H9 (cell line): ENCODE measurements at regions not wholly inside any gene's neighbourhood (a gene's known extent, or its start where the extent isn't known, plus 50 kb on each side); places are given as distances from the start of the nearest gene placed in this dataset.

Source experiments
- DNase-seq: peaks from one replicate; pipeline ENCODE4 v3.0.0-alpha.2; 2017
- H2AFZ ChIP-seq: one replicate; pipeline ENCODE4 v1.6.1; 2013; ENCODE audit warnings: mild to moderate bottlenecking, low read length, control low read depth, moderate library complexity
- H2AK5ac ChIP-seq: 2 replicates; pipeline ENCODE4 v1.6.1; 2013; ENCODE audit warnings: low read length, control low read depth, mixed read lengths; ENCODE audit not compliant: insufficient read length
- H2BK120ac ChIP-seq: one replicate; pipeline ENCODE4 v1.6.1; 2013; ENCODE audit warnings: low read depth, mild to moderate bottlenecking, low read length, control low read depth, inconsistent platforms; ENCODE audit not compliant: poor library complexity, severe bottlenecking
- H2BK12ac ChIP-seq: 2 replicates; pipeline ENCODE4 v1.6.1; 2013; ENCODE audit warnings: low read length, control low read depth, mixed read lengths, low read depth; ENCODE audit not compliant: insufficient read length
- H2BK15ac ChIP-seq: 2 replicates; pipeline ENCODE4 v1.6.1; 2013; ENCODE audit warnings: low read depth, low read length, control low read depth
- H2BK20ac ChIP-seq: one replicate; pipeline ENCODE4 v1.6.1; 2013; ENCODE audit warnings: low read depth, mild to moderate bottlenecking, low read length, control low read depth, inconsistent platforms; ENCODE audit not compliant: poor library complexity, severe bottlenecking
- H2BK5ac ChIP-seq: 2 replicates; pipeline ENCODE4 v1.6.1; 2013; ENCODE audit warnings: low read length, control low read depth, mixed read lengths; ENCODE audit not compliant: insufficient read length
- H3K14ac ChIP-seq: 2 replicates; pipeline ENCODE4 v1.6.1; 2013; ENCODE audit warnings: low read length, control low read depth; ENCODE audit not compliant: insufficient read depth
- H3K18ac ChIP-seq: 2 replicates; pipeline ENCODE4 v1.6.1; 2013; ENCODE audit warnings: low read depth, mild to moderate bottlenecking, mixed read lengths, low read length, control low read depth; ENCODE audit not compliant: insufficient read length
- H3K23ac ChIP-seq: 2 replicates; pipeline ENCODE4 v1.6.1; 2013; ENCODE audit warnings: low read length, control low read depth, mixed read lengths, low read depth; ENCODE audit not compliant: insufficient read length
- H3K23me2 ChIP-seq: 2 replicates; pipeline ENCODE4 v1.6.1; 2013; ENCODE audit warnings: low read depth, mild to moderate bottlenecking, mixed read lengths, low read length, control low read depth; ENCODE audit not compliant: insufficient read length, poor library complexity, severe bottlenecking
- H3K27ac ChIP-seq: 2 replicates; pipeline ENCODE4 v1.5.1; 2013; ENCODE audit warnings: low read length, control low read depth, mixed read lengths, low read depth; ENCODE audit not compliant: insufficient read length
- H3K27me3 ChIP-seq: 2 replicates; pipeline ENCODE4 v1.6.1; 2013; ENCODE audit warnings: low read length, control low read depth, inconsistent platforms; ENCODE audit not compliant: insufficient read depth
- H3K4ac ChIP-seq: 2 replicates; pipeline ENCODE4 v1.6.1; 2013; ENCODE audit warnings: low read depth, mild to moderate bottlenecking, control low read depth, inconsistent platforms, low read length, moderate library complexity
- H3K4me1 ChIP-seq: 2 replicates; pipeline ENCODE4 v1.6.1; 2013; ENCODE audit warnings: low read length, control low read depth, inconsistent platforms; ENCODE audit not compliant: insufficient read depth
- H3K4me2 ChIP-seq: 2 replicates; pipeline ENCODE4 v1.6.1; 2013; ENCODE audit warnings: low read length, control low read depth, mixed read lengths; ENCODE audit not compliant: insufficient read length, insufficient read depth
- H3K56ac ChIP-seq: 2 replicates; pipeline ENCODE4 v1.6.1; 2013; ENCODE audit warnings: low read depth, mild to moderate bottlenecking, mixed read lengths, low read length, control low read depth; ENCODE audit not compliant: insufficient read length
- H3K79me1 ChIP-seq: 2 replicates; pipeline ENCODE4 v1.6.1; 2013; ENCODE audit warnings: low read depth, mild to moderate bottlenecking, moderate library complexity, low read length, control low read depth, inconsistent platforms; ENCODE audit not compliant: insufficient read depth, poor library complexity, severe bottlenecking
- H3K79me2 ChIP-seq: 2 replicates; pipeline ENCODE4 v1.6.1; 2013; ENCODE audit warnings: low read length, control low read depth, inconsistent platforms; ENCODE audit not compliant: insufficient read depth
- H3K9ac ChIP-seq: 2 replicates; pipeline ENCODE4 v1.6.1; 2013; ENCODE audit warnings: low read length, control low read depth, mixed read lengths; ENCODE audit not compliant: insufficient read length; ENCODE audit errors: extremely low read depth
- H3K9me3 ChIP-seq: one replicate; pipeline ENCODE4 v1.6.1; 2013; ENCODE audit warnings: low read depth, low read length, inconsistent platforms; ENCODE audit not compliant: control insufficient read depth
- H3T11ph ChIP-seq: one replicate; pipeline ENCODE4 v1.6.1; 2013; ENCODE audit warnings: mild to moderate bottlenecking, low read length, control low read depth, inconsistent platforms
- H4K20me1 ChIP-seq: one replicate; pipeline ENCODE4 v1.6.1; 2013; ENCODE audit not compliant: control insufficient read depth, insufficient read length, insufficient read depth
- H4K5ac ChIP-seq: 2 replicates; pipeline ENCODE4 v1.6.1; 2013; ENCODE audit warnings: low read depth, mild to moderate bottlenecking, mixed read lengths, low read length, control low read depth; ENCODE audit not compliant: insufficient read length
- H4K8ac ChIP-seq: replicated peaks from 2 replicates; pipeline ENCODE4 v1.6.1; 2013; ENCODE audit warnings: low read length, control low read depth, mixed read lengths, low read depth; ENCODE audit not compliant: insufficient read length
- H4K91ac ChIP-seq: 2 replicates; pipeline ENCODE4 v1.6.1; 2013; ENCODE audit warnings: low read depth, mild to moderate bottlenecking, moderate library complexity, mixed read lengths, low read length, control low read depth; ENCODE audit not compliant: insufficient read length
- H3K27ac Mint-ChIP-seq, 3 experiments: 2 replicates in 2 of 3; 3 replicates in 1 of 3; pipeline ENCODE4 v1.8.0; 2020 to 2021; ENCODE audit warnings: mixed read lengths in 3 of 3, mild to moderate bottlenecking in 1 of 3, moderate library complexity in 1 of 3
- H3K27me3 Mint-ChIP-seq: 2 replicates; pipeline ENCODE4 v1.8.0; 2021; ENCODE audit warnings: low read depth, mild to moderate bottlenecking, moderate library complexity, mixed read lengths
- H3K36me3 Mint-ChIP-seq, 3 experiments: 2 replicates in 2 of 3; 3 replicates in 1 of 3; pipeline ENCODE4 v1.8.0; 2020 to 2021; ENCODE audit warnings: low read depth in 3 of 3, mixed read lengths in 3 of 3; ENCODE audit not compliant: insufficient read depth in 1 of 3
- H3K4me1 Mint-ChIP-seq, 2 experiments: 2 replicates each; pipeline ENCODE4 v1.8.0; 2020; ENCODE audit warnings: mixed read lengths in 2 of 2
- H3K4me3 Mint-ChIP-seq, 2 experiments: 2 replicates in 1 of 2; 3 replicates in 1 of 2; pipeline ENCODE4 v1.8.0; 2020 to 2021; ENCODE audit warnings: mild to moderate bottlenecking in 2 of 2, mixed read lengths in 2 of 2, moderate library complexity in 1 of 2
- H3K9me3 Mint-ChIP-seq, 2 experiments: 2 replicates in 1 of 2; 3 replicates in 1 of 2; pipeline ENCODE4 v1.8.0; 2020; ENCODE audit warnings: mild to moderate bottlenecking in 2 of 2, mixed read lengths in 2 of 2, moderate library complexity in 1 of 2
- CTCF ChIP-seq: fragments of 200-600 bp; sonication (generic); conservative IDR thresholded peaks from 3 replicates; pipeline ENCODE4 v1.8.0; 2021; ENCODE audit warnings: antibody characterized with exemption, mild to moderate bottlenecking
- WGBS: extraction: QIAGEN DNeasy Blood & Tissue Kit; methylation state at CpG from one replicate; pipeline ENCODE4 v1.1.7; 2013; ENCODE audit warnings: missing lambda C conversion rate, low lambda C conversion rate, mixed read lengths; ENCODE audit not compliant: insufficient read length; ENCODE audit errors: extremely low coverage; 5-methylcytosine and 5-hydroxymethylcytosine counted together

- H3K36me3 Mint-ChIP-seq: no peaks in the 10 kb centered on the region
- no peak overlapping the region for H3T11ph ChIP-seq
Measured at GRCh38 chr4:156242390-156242789, 288.7 kb upstream of the CTSO start.

More at GRCh38 chr4:156242390-156242789, 288.7 kb upstream of the CTSO start:
- Histone ChIP-seq H3K9ac (no peak overlapping the region), H4K8ac (no peak overlapping the region), H3K79me2 (no peaks in the 10 kb centered on the region), H2AK5ac (no peak overlapping the region), H3K79me1 (no peaks in the 10 kb centered on the region), H3K23ac (no peak overlapping the region), H3K27me3 (no peaks in the 10 kb centered on the region), H4K5ac (no peak overlapping the region), H3K56ac (no peak overlapping the region), H3K27ac (no peak overlapping the region), H2BK12ac (no peak overlapping the region), H4K20me1 (no peaks in the 10 kb centered on the region), H2AFZ (no peak overlapping the region), H3K4me1 (no peaks in the 10 kb centered on the region), H3K4me2 (no peak overlapping the region), H3K9me3 (no peaks in the 10 kb centered on the region), H2BK120ac (no peak overlapping the region), H2BK5ac (no peak overlapping the region), H2BK20ac (no peak overlapping the region), H3K4ac (no peak overlapping the region), H2BK15ac (no peak overlapping the region), H3K18ac (no peak overlapping the region), H4K91ac (no peak overlapping the region), H3K14ac (no peak overlapping the region), H3K23me2 (no peaks in the 10 kb centered on the region)
- no peak for TF ChIP-seq CTCF
- Mint-ChIP-seq H3K9me3 (no peaks in the 10 kb centered on the region; a peak in 1 of 5 replicates), H3K27ac (no peak overlapping the region), H3K27me3 (no peaks in the 10 kb centered on the region), H3K4me3 (no peak overlapping the region), H3K4me1 (peaks cover 1 to 3% of the 10 kb centered on the region in 2 experiments; a peak in 3 of 4 replicates)
- no CpG with 5 or more reads among the region's 4 CpGs for WGBS
- DNase-seq: no peak
